K562 (cell line): ENCODE measurements at regions not wholly inside any gene's neighbourhood (a gene's known extent, or its start where the extent isn't known, plus 50 kb on each side); places are given as distances from the start of the nearest gene placed in this dataset.

ENCODE experiments used
- ATAC-seq: fragments of 200-7000 bp; cut with Tn5 transposase; 3 replicates; pipeline ENCODE4 v1.9.1; 2020; ENCODE audit warnings: moderate library complexity
- BruUV-seq: library from RNA; stranded (reverse); fragments of 400-500 nt; replicated peaks from 2 replicates; lab custom pipeline; 2021; lab: Mats Ljungman, UMichigan
- CTCF ChIA-PET: fragments of 300-600 bp; formaldehyde crosslinking; extraction: SDS; loops from one replicate; lab custom pipeline; 2021; ENCODE audit warnings: low intra/inter-chr PET ratio; lab: Yijun Ruan, JAX
- POLR2A ChIA-PET: fragments of 300-600, 350-650 bp; sonication (Branson Sonifier 250); formaldehyde crosslinking; extraction: SDS; loops from one replicate; lab custom pipeline; 2021; ENCODE audit warnings: antibody characterized with exemption, inconsistent platforms; lab: Yijun Ruan, JAX
- DNase-seq, 4 experiments: peaks; one replicate each; pipeline versions ENCODE4 v3.0.0 to v3.0.0-alpha.2; 2011 to 2018; ENCODE audit warnings: low spot score in 3 of 4, mixed read lengths in 3 of 4; ENCODE audit errors: extremely low read depth in 1 of 4
- FAIRE-seq: peaks from 2 replicates; lab custom pipeline; 2011; peaks lifted over from hg19 to GRCh38; lab: Jason Lieb, UNC
- H2AFZ ChIP-seq: 2 replicates; pipeline ENCODE4 v1.6.0; 2011; ENCODE audit warnings: low read depth, low read length, control low read depth, inconsistent platforms
- H3K27ac ChIP-seq: fragments of 200-600 bp; 3 replicates; pipeline ENCODE4 v1.8.0; 2011; ENCODE audit warnings: low read depth, mild to moderate bottlenecking, control low read depth, inconsistent platforms, low read length, moderate library complexity, mixed read lengths; ENCODE audit errors: extremely low read depth
- H3K27me3 ChIP-seq, 2 experiments: fragments of 300-600 bp in 1 of 2; 2 replicates in 1 of 2; 3 replicates in 1 of 2; pipeline versions ENCODE4 v1.6.0 to v1.8.0; 2011; ENCODE audit warnings: inconsistent platforms in 2 of 2, low read length in 2 of 2, mild to moderate bottlenecking in 1 of 2, mixed read lengths in 1 of 2, moderate library complexity in 1 of 2; ENCODE audit not compliant: control insufficient read depth in 2 of 2, insufficient read depth in 2 of 2
- H3K36me3 ChIP-seq: fragments of 300-600 bp; 3 replicates; pipeline ENCODE4 v1.8.0; 2011; ENCODE audit warnings: mild to moderate bottlenecking, low read length, inconsistent platforms; ENCODE audit not compliant: control insufficient read depth, insufficient read depth
- H3K4me1 ChIP-seq, 2 experiments: fragments of 200-600 bp in 1 of 2; replicated peaks in 1 of 2; 2 replicates in 1 of 2; 3 replicates in 1 of 2; pipeline versions ENCODE4 v1.5.1 to v1.8.0; 2011; ENCODE audit warnings: inconsistent platforms in 2 of 2, low read length in 2 of 2, mild to moderate bottlenecking in 1 of 2, mixed read lengths in 1 of 2, moderate library complexity in 1 of 2; ENCODE audit not compliant: control insufficient read depth in 2 of 2, insufficient read depth in 2 of 2
- H3K4me2 ChIP-seq: 2 replicates; pipeline ENCODE4 v1.6.1; 2011; ENCODE audit warnings: low read length, control low read depth, inconsistent platforms, mixed read lengths; ENCODE audit not compliant: insufficient read depth
- H3K4me3 ChIP-seq: fragments of 200-600 bp; sonication (generic), shearing (Covaris generic); 2 replicates; pipeline ENCODE4 v1.5.1; 2016; ENCODE audit warnings: control low read depth, inconsistent platforms
- H3K79me2 ChIP-seq: fragments of 200-600 bp; 3 replicates; pipeline ENCODE4 v1.8.0; 2011; ENCODE audit warnings: low read length, inconsistent platforms; ENCODE audit not compliant: control insufficient read depth, insufficient read depth
- H3K9ac ChIP-seq, 2 experiments: 2 replicates each; pipeline versions ENCODE4 v1.6.0 to v1.6.1; 2011; ENCODE audit warnings: low read depth in 2 of 2, low read length in 2 of 2, control low read depth in 1 of 2, inconsistent platforms in 1 of 2, mild to moderate bottlenecking in 1 of 2, mixed read lengths in 1 of 2; ENCODE audit not compliant: insufficient read depth in 1 of 2
- H3K9me1 ChIP-seq: one replicate; pipeline ENCODE4 v1.6.0; 2011; ENCODE audit warnings: inconsistent platforms, mild to moderate bottlenecking, low read length, moderate library complexity; ENCODE audit not compliant: control insufficient read depth, insufficient read depth
- H3K9me3 ChIP-seq: replicated peaks from 2 replicates; pipeline ENCODE4 v1.5.1; 2011; ENCODE audit warnings: low read depth, low read length, inconsistent platforms; ENCODE audit not compliant: control insufficient read depth, insufficient read depth
- H4K20me1 ChIP-seq: replicated peaks from 2 replicates; pipeline ENCODE4 v1.6.1; 2011; ENCODE audit warnings: low read length, inconsistent platforms, mixed read lengths; ENCODE audit not compliant: control insufficient read depth, insufficient read depth
- EGR1 ChIP-seq: fragments of 450-650 bp; conservative IDR thresholded peaks from 2 replicates; pipeline ENCODE4 v1.6.1; 2017; ENCODE audit warnings: mild to moderate bottlenecking
- GATA2 ChIP-seq: sonication (generic); formaldehyde crosslinking; IDR thresholded peaks from 2 replicates; pipeline ENCODE4 v1.4.0; 2020; ENCODE audit warnings: mild to moderate bottlenecking, missing genetic modification reagents
- GTF2E2 ChIP-seq: fragments of 200-800 bp; sonication (Bioruptor generic); IDR thresholded peaks from 2 replicates; pipeline ENCODE4 v1.6.1; 2016; ENCODE audit warnings: missing genetic modification characterization, missing compliant biosample characterization
- HIVEP1 ChIP-seq: fragments of 250-450 bp; sonication (Bioruptor Pico); IDR thresholded peaks from 2 replicates; pipeline ENCODE4 v1.4.0; 2020; ENCODE audit warnings: mild to moderate bottlenecking
- KAT2B ChIP-seq: IDR thresholded peaks from one replicate; pipeline ENCODE4 v1.6.1; 2012; ENCODE audit warnings: low read depth, mild to moderate bottlenecking, control low read depth, inconsistent platforms, low read length, moderate library complexity
- NCOA6 ChIP-seq: fragments of 450-650 bp; IDR thresholded peaks from 2 replicates; pipeline ENCODE4 v1.6.1; 2017; ENCODE audit warnings: mild to moderate bottlenecking
- NFIX ChIP-seq: fragments of 250-450 bp; sonication (Bioruptor Pico); IDR thresholded peaks from 2 replicates; pipeline ENCODE4 v1.4.0; 2020; ENCODE audit warnings: low read depth, mild to moderate bottlenecking, moderate library complexity
- PURB ChIP-seq: sonication (generic); formaldehyde crosslinking; IDR thresholded peaks from 2 replicates; pipeline ENCODE4 v1.9.0; 2021; ENCODE audit warnings: low read depth, mild to moderate bottlenecking, missing genetic modification reagents
- RBM14 ChIP-seq: fragments of 200-400 bp; formaldehyde crosslinking; IDR thresholded peaks from 2 replicates; pipeline ENCODE4 v1.6.1; 2018; ENCODE audit warnings: low read depth, mild to moderate bottlenecking, low read length, moderate library complexity, borderline replicate concordance; ENCODE audit not compliant: insufficient read depth
- SRSF9 ChIP-seq: fragments of 200-400 bp; formaldehyde crosslinking; IDR thresholded peaks from 2 replicates; pipeline ENCODE4 v1.6.1; 2017; ENCODE audit warnings: low read depth, low read length, borderline replicate concordance
- TEAD2 ChIP-seq: fragments of 450-650 bp; IDR thresholded peaks from 2 replicates; pipeline ENCODE4 v1.6.1; 2016; ENCODE audit warnings: missing genetic modification characterization, control low read depth, missing compliant biosample characterization
- YBX1 ChIP-seq: fragments of 450-650 bp; IDR thresholded peaks from 2 replicates; pipeline ENCODE4 v1.7.1; 2016; ENCODE audit warnings: mild to moderate bottlenecking
- ZNF512 ChIP-seq: IDR thresholded peaks from 2 replicates; pipeline ENCODE4 v1.6.1; 2016; ENCODE audit warnings: missing genetic modification characterization, missing compliant biosample characterization
- ZNF695 ChIP-seq: fragments of 450-650 bp; formaldehyde crosslinking; IDR thresholded peaks from 2 replicates; pipeline ENCODE4 v1.4.0; 2020; ENCODE audit warnings: mild to moderate bottlenecking, moderate library complexity
- WGBS: fragments of 100-300 bp; shearing (Covaris generic); methylation state at CpG from one replicate; pipeline ENCODE4 v1.1.6; 2016; ENCODE audit warnings: low coverage, mixed read lengths; ENCODE audit not compliant: insufficient coverage; ENCODE audit errors: missing lambda C conversion rate; 5-methylcytosine and 5-hydroxymethylcytosine counted together
- in situ Hi-C: fragments of 300-500 bp; cut with MboI; formaldehyde crosslinking; loops from 4 replicates; pipeline ENCODE4 v1.15.0; 2018; ENCODE audit warnings: inconsistent platforms, mixed read lengths
- intact Hi-C: fragments of 100-400 bp; cut with micrococcal nuclease; formaldehyde crosslinking; loops from 2 replicates; pipeline ENCODE4 v1.14.2; 2022
- TF ChIP-seq, protein P1 (sequence below): fragments of 450-650 bp; IDR thresholded peaks from 2 replicates; pipeline ENCODE4 v1.7.1; 2018; ENCODE audit warnings: mild to moderate bottlenecking, low read depth; ENCODE audit not compliant: partially characterized antibody
- TF ChIP-seq, protein P2 (sequence below): fragments of 200-400 bp; formaldehyde crosslinking; IDR thresholded peaks from 2 replicates; pipeline ENCODE4 v1.6.1; 2017; ENCODE audit warnings: mild to moderate bottlenecking, low read depth, low read length, moderate library complexity

GRCh38 chr2:167860082-167860481, 387.3 kb downstream of the STK39 start:
- no peak for FAIRE-seq
- no peaks in the 10 kb centered on the region for H3K9me1 ChIP-seq
- H3K4me1 ChIP-seq = no peaks in the 10 kb centered on the region
- no peak for ATAC-seq
- intact Hi-C loops (no loop called here), in situ Hi-C loops (no loop called here)
- H3K36me3 ChIP-seq = peaks cover 96% of the 10 kb centered on the region
- ChIA-PET CTCF (no interaction called here), POLR2A (interaction anchor here (0.9 to 2.4 kb wide), 3 partner anchors 79 to 839 kb away, joined by 3 to 9 read pairs (median 4); no protein-coding TSS in a partner anchor)
- H4K20me1 ChIP-seq = no peaks in the 10 kb centered on the region
- H3K27ac ChIP-seq = no peak overlapping the region
- TF ChIP-seq YBX1 (no peak), NFIX (no peak), ZNF695 (CRISPR knock-in tag) (no peak), HIVEP1 (CRISPR knock-in tag) (no peak), RBM14 (no peak), PURB (CRISPR knock-in tag) (no peak), TEAD2 (tag) (no peak), ZNF512 (no peak), GATA2 (no peak), NCOA6 (no peak), EGR1 (no peak), SRSF9 (no peak), KAT2B (no peak), GTF2E2 (tag) (no peak)
- TF ChIP-seq, protein P1, sequence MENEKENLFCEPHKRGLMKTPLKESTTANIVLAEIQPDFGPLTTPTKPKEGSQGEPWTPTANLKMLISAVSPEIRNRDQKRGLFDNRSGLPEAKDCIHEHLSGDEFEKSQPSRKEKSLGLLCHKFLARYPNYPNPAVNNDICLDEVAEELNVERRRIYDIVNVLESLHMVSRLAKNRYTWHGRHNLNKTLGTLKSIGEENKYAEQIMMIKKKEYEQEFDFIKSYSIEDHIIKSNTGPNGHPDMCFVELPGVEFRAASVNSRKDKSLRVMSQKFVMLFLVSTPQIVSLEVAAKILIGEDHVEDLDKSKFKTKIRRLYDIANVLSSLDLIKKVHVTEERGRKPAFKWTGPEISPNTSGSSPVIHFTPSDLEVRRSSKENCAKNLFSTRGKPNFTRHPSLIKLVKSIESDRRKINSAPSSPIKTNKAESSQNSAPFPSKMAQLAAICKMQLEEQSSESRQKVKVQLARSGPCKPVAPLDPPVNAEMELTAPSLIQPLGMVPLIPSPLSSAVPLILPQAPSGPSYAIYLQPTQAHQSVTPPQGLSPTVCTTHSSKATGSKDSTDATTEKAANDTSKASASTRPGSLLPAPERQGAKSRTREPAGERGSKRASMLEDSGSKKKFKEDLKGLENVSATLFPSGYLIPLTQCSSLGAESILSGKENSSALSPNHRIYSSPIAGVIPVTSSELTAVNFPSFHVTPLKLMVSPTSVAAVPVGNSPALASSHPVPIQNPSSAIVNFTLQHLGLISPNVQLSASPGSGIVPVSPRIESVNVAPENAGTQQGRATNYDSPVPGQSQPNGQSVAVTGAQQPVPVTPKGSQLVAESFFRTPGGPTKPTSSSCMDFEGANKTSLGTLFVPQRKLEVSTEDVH = no peak
- TF ChIP-seq, protein P2, sequence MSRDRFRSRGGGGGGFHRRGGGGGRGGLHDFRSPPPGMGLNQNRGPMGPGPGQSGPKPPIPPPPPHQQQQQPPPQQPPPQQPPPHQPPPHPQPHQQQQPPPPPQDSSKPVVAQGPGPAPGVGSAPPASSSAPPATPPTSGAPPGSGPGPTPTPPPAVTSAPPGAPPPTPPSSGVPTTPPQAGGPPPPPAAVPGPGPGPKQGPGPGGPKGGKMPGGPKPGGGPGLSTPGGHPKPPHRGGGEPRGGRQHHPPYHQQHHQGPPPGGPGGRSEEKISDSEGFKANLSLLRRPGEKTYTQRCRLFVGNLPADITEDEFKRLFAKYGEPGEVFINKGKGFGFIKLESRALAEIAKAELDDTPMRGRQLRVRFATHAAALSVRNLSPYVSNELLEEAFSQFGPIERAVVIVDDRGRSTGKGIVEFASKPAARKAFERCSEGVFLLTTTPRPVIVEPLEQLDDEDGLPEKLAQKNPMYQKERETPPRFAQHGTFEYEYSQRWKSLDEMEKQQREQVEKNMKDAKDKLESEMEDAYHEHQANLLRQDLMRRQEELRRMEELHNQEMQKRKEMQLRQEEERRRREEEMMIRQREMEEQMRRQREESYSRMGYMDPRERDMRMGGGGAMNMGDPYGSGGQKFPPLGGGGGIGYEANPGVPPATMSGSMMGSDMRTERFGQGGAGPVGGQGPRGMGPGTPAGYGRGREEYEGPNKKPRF = no peak
- H3K4me2 ChIP-seq = no peak overlapping the region
- no peak for DNase-seq
- H3K9me3 ChIP-seq = no peaks in the 10 kb centered on the region
- no peak overlapping the region for H3K9ac ChIP-seq
- no TSS peak for BruUV-seq
- no peak overlapping the region for H3K4me3 ChIP-seq
- H2AFZ ChIP-seq = no peak overlapping the region
- H3K27me3 ChIP-seq = no peaks in the 10 kb centered on the region
- no peaks in the 10 kb centered on the region for H3K79me2 ChIP-seq
- WGBS = 53% methylated on average over 1 of the region's 1 CpG
